ENCODE measurements at regions not wholly inside any gene's neighbourhood (a gene's known extent, or its start where the extent isn't known, plus 50 kb on each side); places are given as distances from the start of the nearest gene placed in this dataset.
"Not testable (repeated sequence)": the region's sequence is repeated elsewhere in the genome, so short reads cannot be mapped to it uniquely, and the experiment has no call there.

- no peak for DNase-seq
Measured at GRCh38 chr12:92414170-92415070, 268.8 kb upstream of the BTG1 start.

GRCh38 chr12:92413286-92413685, 267.6 kb upstream of the BTG1 start:
- DNase-seq, result no peak

- DNase-seq, result no peak
Measured at GRCh38 chr12:92412856-92413255, 267.2 kb upstream of the BTG1 start.

- no peak for DNase-seq
Measured at GRCh38 chr12:92411687-92412086, 266.0 kb upstream of the BTG1 start.

GRCh38 chr12:92408072-92408900, 262.6 kb upstream of the BTG1 start:
- DNase-seq, result no peak

- not testable (repeated sequence) for DNase-seq
Measured at GRCh38 chr12:92406404-92407070, 260.9 kb upstream of the BTG1 start.

GRCh38 chr12:92405801-92406251, 260.2 kb upstream of the BTG1 start:
- DNase-seq, result not testable (repeated sequence)

GRCh38 chr12:92404921-92405320, 259.3 kb upstream of the BTG1 start:
- no peak for DNase-seq

GRCh38 chr12:92404259-92404894, 258.7 kb upstream of the BTG1 start:
- DNase-seq, result no peak

- DNase-seq, result no peak
Measured at GRCh38 chr12:92403210-92404175, 257.8 kb upstream of the BTG1 start.

GRCh38 chr12:92402415-92402814, 256.8 kb upstream of the BTG1 start:
- no peak for DNase-seq

- DNase-seq, result no peak
Measured at GRCh38 chr12:92400006-92400405, 254.4 kb upstream of the BTG1 start.

GRCh38 chr12:92398565-92399309, 253.1 kb upstream of the BTG1 start:
- DNase-seq, result no peak

- no peak for DNase-seq
Measured at GRCh38 chr12:92396647-92397252, 251.1 kb upstream of the BTG1 start.

GRCh38 chr12:92395322-92395721, 249.7 kb upstream of the BTG1 start:
- DNase-seq, result no peak

- DNase-seq, result no peak
Measured at GRCh38 chr12:92394895-92395294, 249.2 kb upstream of the BTG1 start.

- DNase-seq, result no peak
Measured at GRCh38 chr12:92393504-92393903, 247.9 kb upstream of the BTG1 start.

- not testable (repeated sequence) for DNase-seq
Measured at GRCh38 chr12:92391726-92392125, 246.1 kb upstream of the BTG1 start.

- DNase-seq, result no peak
Measured at GRCh38 chr12:92389466-92389865, 243.8 kb upstream of the BTG1 start.

- no peak for DNase-seq
Measured at GRCh38 chr12:92385296-92385695, 239.7 kb upstream of the BTG1 start.

Data from left hindlimb (tissue), 1 donor.